GM12878 (cell line): ENCODE measurements at regions not wholly inside any gene's neighbourhood (a gene's known extent, or its start where the extent isn't known, plus 50 kb on each side); places are given as distances from the start of the nearest gene placed in this dataset.
"Not testable (repeated sequence)": the region's sequence is repeated elsewhere in the genome, so short reads cannot be mapped to it uniquely, and the experiment has no call there.

Experiments
- ATAC-seq: fragments of 200-7000 bp; cut with Tn5 transposase; 3 replicates; pipeline ENCODE4 v1.9.1; 2020; ENCODE audit warnings: mild to moderate bottlenecking, moderate library complexity
- BruUV-seq: library from RNA; stranded (reverse); fragments of 400-500 nt; replicated peaks from 2 replicates; lab custom pipeline; 2021; lab: Mats Ljungman, UMichigan
- CTCF ChIA-PET: fragments of 300-600 bp; sonication (Branson Sonifier 250); formaldehyde crosslinking; extraction: SDS; loops from one replicate; lab custom pipeline; 2021; ENCODE audit warnings: inconsistent platforms; lab: Yijun Ruan, JAX
- POLR2A ChIA-PET: fragments of 350-600 bp; formaldehyde crosslinking; extraction: SDS; loops from one replicate; lab custom pipeline; 2021; ENCODE audit warnings: inconsistent platforms; lab: Charles Lee
- RAD21 ChIA-PET: fragments of 300-600 bp; sonication (Branson Sonifier 250); formaldehyde crosslinking; loops from one replicate; lab custom pipeline; 2023; ENCODE audit warnings: antibody characterized with exemption; ENCODE audit not compliant: unreplicated experiment; lab: Charles Lee
- SMC1A ChIA-PET: fragments of 300-600 bp; sonication (Branson Sonifier 250); formaldehyde crosslinking; loops from one replicate; lab custom pipeline; 2023; ENCODE audit not compliant: unreplicated experiment, uncharacterized antibody; lab: Charles Lee
- DNase-seq: peaks from one replicate; pipeline ENCODE4 v3.0.0-alpha.2; 2011; ENCODE audit warnings: low read depth, low spot score
- FAIRE-seq: peaks from 3 replicates; lab custom pipeline; 2011; peaks lifted over from hg19 to GRCh38; lab: Jason Lieb, UNC
- H2AFZ ChIP-seq: 2 replicates; pipeline ENCODE4 v1.6.0; 2011; ENCODE audit warnings: low read depth, low read length, control low read depth; ENCODE audit not compliant: control insufficient read depth
- H3K27ac ChIP-seq: 2 replicates; pipeline ENCODE4 v1.5.1; 2011; ENCODE audit warnings: control low read depth; ENCODE audit not compliant: control insufficient read depth, insufficient read depth
- H3K27me3 ChIP-seq, 2 experiments: replicated peaks in 1 of 2; 2 replicates each; pipeline versions ENCODE4 v1.6.0 to v1.6.1; 2011; ENCODE audit warnings: low read length in 1 of 2; ENCODE audit not compliant: control insufficient read depth in 2 of 2, insufficient read depth in 2 of 2
- H3K36me3 ChIP-seq, 2 experiments: 2 replicates each; pipeline ENCODE4 v1.5.1; 2011; ENCODE audit warnings: low read length in 1 of 2; ENCODE audit not compliant: control insufficient read depth in 2 of 2, insufficient read depth in 2 of 2
- H3K4me1 ChIP-seq: 2 replicates; pipeline ENCODE4 v1.6.1; 2011; ENCODE audit warnings: mild to moderate bottlenecking, low read length, moderate library complexity, mixed read lengths; ENCODE audit not compliant: control insufficient read depth, insufficient read depth
- H3K4me2 ChIP-seq: 2 replicates; pipeline ENCODE4 v1.6.0; 2011; ENCODE audit warnings: control low read depth; ENCODE audit not compliant: control insufficient read depth, insufficient read depth
- H3K4me3 ChIP-seq: fragments of 200-600 bp; sonication (generic); 2 replicates; pipeline ENCODE4 v1.5.1; 2016
- H3K79me2 ChIP-seq: 2 replicates; pipeline ENCODE4 v1.6.0; 2011; ENCODE audit warnings: low read length; ENCODE audit not compliant: control insufficient read depth, insufficient read depth
- H3K9ac ChIP-seq: 2 replicates; pipeline ENCODE4 v1.8.0; 2011; ENCODE audit warnings: low read length, control low read depth, mixed read lengths; ENCODE audit not compliant: control insufficient read depth, insufficient read depth
- H3K9me3 ChIP-seq: replicated peaks from 3 replicates; pipeline ENCODE4 v1.5.1; 2011; ENCODE audit warnings: mild to moderate bottlenecking, low read length; ENCODE audit not compliant: control insufficient read depth, insufficient read depth
- H4K20me1 ChIP-seq: 2 replicates; pipeline ENCODE4 v1.6.0; 2011; ENCODE audit not compliant: control insufficient read depth, insufficient read depth
- BCL3 ChIP-seq: IDR thresholded peaks from 2 replicates; pipeline ENCODE4 v1.6.1; 2011; ENCODE audit warnings: borderline replicate concordance, low read depth, mild to moderate bottlenecking, moderate library complexity, low read length; ENCODE audit not compliant: insufficient read depth, poor library complexity, severe bottlenecking
- CEBPZ ChIP-seq: fragments of 150-350 bp; IDR thresholded peaks from 2 replicates; pipeline ENCODE4 v1.6.1; 2016; ENCODE audit warnings: low read depth, low read length
- WGBS: methylation state at CpG from one replicate; pipeline ENCODE4 v1.1.6; 2016; ENCODE audit warnings: low lambda C conversion rate; ENCODE audit not compliant: insufficient replicate concordance, insufficient coverage; ENCODE audit errors: missing lambda C conversion rate; 5-methylcytosine and 5-hydroxymethylcytosine counted together
- in situ Hi-C: fragments of 300-500 bp; cut with MboI; formaldehyde crosslinking; loops from 9 replicates; pipeline ENCODE4 v1.14.3; 2018; ENCODE audit warnings: mixed read lengths
- intact Hi-C: fragments of 100-400 bp; cut with micrococcal nuclease; formaldehyde crosslinking; loops from one replicate; pipeline ENCODE4 v1.14.2; 2022; ENCODE audit not compliant: unreplicated experiment

- ATAC-seq = no peak
- no peak overlapping the region for H3K4me2 ChIP-seq
- FAIRE-seq = no peak
- H3K27ac ChIP-seq = no peak overlapping the region
- ChIA-PET RAD21 (no interaction called here), SMC1A (interaction anchor here (1.2 kb wide), 1 partner anchor 10 kb away, joined by 3 read pairs; no protein-coding TSS in a partner anchor), POLR2A (no interaction called here), CTCF (interaction anchor here (0.5 kb wide), 1 partner anchor 27 kb away, joined by 5 read pairs; no protein-coding TSS in a partner anchor)
- intact Hi-C loops (no loop called here), in situ Hi-C loops (no loop called here)
- no peaks in the 10 kb centered on the region for H4K20me1 ChIP-seq
- no peak overlapping the region for H2AFZ ChIP-seq
- no peaks in the 10 kb centered on the region for H3K9me3 ChIP-seq
- no peaks in the 10 kb centered on the region for H3K36me3 ChIP-seq
- H3K79me2 ChIP-seq = no peaks in the 10 kb centered on the region
- H3K4me1 ChIP-seq = no peaks in the 10 kb centered on the region
- BruUV-seq = no TSS peak
- DNase-seq = no peak
- no peak overlapping the region for H3K4me3 ChIP-seq
- TF ChIP-seq CEBPZ (no peak), BCL3 (no peak)
- H3K9ac ChIP-seq = no peak overlapping the region
- WGBS = 93% methylated on average over 6 of the region's 6 CpGs
- H3K27me3 ChIP-seq = no peaks in the 10 kb centered on the region
These were observed 125.4 kb upstream of the ABCC4 start for GRCh38 chr13:95426631-95427030.

- H3K27ac ChIP-seq, in situ Hi-C loops, H3K9ac ChIP-seq, intact Hi-C loops, H3K4me2 ChIP-seq, H3K27me3 ChIP-seq, POLR2A ChIA-PET, H3K36me3 ChIP-seq, ATAC-seq, H4K20me1 ChIP-seq, DNase-seq, H3K79me2 ChIP-seq, H3K4me3 ChIP-seq, RAD21 ChIA-PET, SMC1A ChIA-PET, BruUV-seq, H3K9me3 ChIP-seq, FAIRE-seq, H3K4me1 ChIP-seq, H2AFZ ChIP-seq: not testable (repeated sequence)
- WGBS = 26% methylated on average over 6 of the region's 6 CpGs
- CTCF ChIA-PET = interaction anchor here (1.5 to 1.6 kb wide), 2 partner anchors 26 to 241 kb away, joined by 3 to 4 read pairs; no protein-coding TSS in a partner anchor
These were observed 122.0 kb upstream of the CLDN10 start for GRCh38 chr13:95430525-95430924.
